GM03348 (cell line): ENCODE measurements at regions not wholly inside any gene's neighbourhood (a gene's known extent, or its start where the extent isn't known, plus 50 kb on each side); places are given as distances from the start of the nearest gene placed in this dataset.

Source experiments
- DNase-seq: peaks from one replicate; pipeline ENCODE4 v3.0.0; 2012; ENCODE audit warnings: low spot score

DNA sequence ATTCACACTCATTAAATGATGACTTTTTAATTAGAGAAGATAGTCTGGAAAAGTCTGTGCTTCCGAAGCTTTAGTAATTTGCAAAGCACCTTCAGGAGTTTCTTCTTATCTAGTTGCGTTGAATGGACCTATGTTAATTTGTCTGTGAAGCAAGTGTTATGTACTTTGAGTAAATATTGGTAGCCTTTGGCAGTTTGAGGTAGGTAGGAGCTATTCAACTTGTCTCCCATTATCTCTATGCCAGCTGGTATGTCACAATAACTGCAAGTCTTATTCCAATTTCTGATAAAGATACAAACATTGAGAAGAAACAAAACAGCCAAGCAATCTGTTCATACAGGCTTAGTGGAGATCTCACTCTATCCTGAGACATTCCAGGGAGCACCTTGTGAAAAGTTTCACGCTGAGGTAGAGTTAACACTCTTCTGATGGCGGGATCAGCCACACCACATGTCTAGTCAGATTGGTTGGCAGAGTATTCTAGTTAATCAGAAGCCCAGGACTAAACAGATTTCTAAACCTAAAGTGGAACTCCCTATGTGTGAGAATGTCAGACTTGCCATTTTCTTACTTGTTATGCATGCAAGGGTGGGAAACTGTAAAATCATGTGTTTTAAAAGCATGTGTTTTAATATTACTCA, 219.8 kb upstream of the MANEA start:
- DNase-seq, result no peak

DNA sequence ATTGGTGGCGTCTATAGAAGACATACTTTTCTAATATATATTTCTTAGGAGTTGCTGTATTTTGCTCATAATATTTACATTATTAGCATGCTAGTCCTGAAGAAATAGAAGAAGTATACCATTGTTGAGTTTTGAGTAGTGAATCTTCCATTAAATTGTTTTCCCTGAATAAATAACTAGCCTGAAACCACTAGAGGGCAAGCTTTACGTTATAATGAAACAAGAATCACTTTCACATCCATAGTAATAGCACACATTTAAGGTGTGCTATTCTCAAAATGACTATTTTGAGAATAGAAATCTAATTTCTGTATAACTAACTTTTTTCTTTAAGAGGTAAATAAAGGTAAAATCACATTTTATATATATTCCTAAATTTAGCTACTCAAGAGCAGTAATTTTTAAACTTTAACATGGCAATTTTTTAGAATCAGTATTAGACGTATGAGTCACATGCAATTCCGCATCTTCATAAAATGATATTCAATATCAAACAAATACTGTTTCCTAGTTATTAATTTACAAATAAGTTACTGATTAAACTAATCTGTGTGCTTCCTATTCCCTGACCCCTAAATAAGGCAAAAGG, 213.2 kb upstream of the MANEA start:
- DNase-seq, result peak; percentile 11

DNA sequence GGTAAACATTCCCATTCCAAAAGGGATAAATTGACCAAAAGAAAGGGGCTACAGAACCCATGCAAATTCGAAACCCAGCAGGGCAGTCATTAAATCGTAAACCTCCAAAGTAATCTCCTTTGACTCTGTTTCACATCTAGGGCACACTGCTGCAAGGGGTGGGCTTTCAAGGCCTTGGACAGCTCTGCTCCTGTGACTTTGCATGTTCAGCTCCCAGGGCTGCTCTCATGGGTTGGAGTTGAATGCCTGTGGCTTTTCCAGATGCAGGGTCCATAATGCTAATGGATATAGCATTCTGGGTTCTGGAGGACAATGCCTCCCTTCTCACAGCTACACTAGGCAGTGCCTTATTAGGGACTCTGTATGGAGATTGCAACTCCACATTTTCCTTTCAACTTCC, 211.9 kb upstream of the MANEA start:
- no peak for DNase-seq

DNA sequence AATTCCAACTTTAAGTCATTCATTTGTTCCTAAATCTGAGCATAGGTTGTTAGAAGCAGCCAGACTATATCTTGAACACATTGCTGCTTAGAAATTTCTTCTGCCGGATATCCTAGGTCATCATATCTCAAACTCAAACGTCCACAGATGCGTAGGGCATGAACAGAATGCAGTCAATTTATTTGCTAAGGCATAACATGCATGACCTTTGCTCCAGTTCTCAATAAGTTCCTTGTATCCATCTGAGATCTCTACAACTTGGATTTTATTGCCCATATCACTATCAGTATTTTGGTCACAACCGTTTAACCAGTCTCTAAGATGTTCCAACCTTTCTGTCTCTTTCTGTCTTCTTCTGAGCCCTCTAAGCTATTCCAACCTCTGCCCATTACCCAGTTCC, 210.9 kb upstream of the MANEA start:
- no peak for DNase-seq

DNA sequence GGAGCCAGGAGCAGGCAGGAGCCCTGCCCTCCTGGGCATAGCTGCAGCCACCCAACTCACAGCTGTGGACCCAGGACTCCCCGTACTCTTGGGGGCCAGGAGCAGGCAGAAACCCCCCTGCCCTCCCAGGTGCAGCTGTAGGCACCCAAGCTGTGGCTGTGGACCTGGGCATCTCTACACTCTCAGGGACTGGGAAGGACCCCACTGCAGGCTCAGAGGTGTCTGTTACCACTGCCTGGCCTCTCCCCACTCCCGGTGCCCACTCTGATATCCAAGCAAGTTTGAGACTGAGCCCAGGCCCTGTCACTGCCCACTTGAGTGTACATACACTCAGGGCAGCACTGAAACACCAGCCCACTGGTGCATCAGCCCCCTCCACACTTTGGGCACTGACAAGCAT, 193.5 kb upstream of the MANEA start:
- no peak for DNase-seq

DNA sequence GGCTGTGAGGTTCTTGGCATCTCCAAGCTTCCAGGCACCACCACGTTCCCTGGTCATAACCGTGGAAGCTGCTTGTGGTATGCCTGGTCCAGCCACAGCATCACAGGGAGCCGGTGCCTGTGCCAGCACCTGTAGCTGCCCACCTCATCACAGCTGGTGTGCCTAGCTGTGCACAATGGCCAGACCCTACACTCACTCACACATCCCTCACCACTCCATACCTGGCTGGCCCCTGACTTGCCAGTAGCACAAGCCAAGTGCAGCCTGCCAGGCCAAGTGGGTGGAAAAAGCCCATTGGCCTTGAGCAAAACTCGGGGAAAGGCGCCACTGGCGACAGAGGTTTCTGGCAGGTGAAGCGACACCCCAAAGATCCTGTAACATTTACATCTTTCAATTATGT, 192.3 kb upstream of the MANEA start:
- no peak for DNase-seq

DNA sequence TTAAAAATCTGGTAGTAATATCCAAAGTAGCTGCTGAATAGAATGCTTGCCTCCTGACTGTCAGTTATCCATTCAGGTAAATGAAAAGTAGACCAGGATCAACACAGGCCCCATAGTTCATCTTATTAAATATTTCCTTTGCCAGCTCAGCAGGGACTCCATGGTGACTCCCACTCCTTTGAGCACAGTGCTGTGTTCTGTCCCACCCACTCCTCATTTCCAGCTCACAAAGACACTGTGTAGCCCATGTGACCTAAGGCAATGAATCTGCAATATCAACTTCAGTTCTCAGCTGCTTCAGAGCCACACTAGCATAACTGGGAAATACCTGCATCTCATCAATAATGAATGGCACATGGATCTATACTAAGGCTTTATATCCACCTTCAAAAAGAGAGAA, 189.5 kb upstream of the MANEA start:
- DNase-seq, result no peak

DNA sequence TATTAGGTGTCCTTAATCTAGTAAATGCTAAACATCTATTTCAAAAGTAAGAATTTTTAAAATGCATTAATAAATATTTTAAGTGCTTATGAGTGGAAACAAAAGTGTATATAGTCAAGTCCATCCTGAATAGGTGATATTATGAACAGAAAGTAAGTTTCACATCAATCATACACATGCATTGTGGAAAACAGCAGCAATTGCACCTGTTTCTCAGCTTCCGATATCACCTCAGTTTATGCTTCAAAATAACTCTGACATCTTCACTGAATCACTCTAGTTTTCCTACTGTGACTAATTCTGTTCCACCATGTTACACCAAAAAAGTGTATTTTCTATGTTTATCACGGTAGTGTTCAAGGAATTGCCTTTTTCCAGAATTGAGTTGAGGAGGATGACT, 172.6 kb upstream of the MANEA start:
- no peak for DNase-seq

DNA sequence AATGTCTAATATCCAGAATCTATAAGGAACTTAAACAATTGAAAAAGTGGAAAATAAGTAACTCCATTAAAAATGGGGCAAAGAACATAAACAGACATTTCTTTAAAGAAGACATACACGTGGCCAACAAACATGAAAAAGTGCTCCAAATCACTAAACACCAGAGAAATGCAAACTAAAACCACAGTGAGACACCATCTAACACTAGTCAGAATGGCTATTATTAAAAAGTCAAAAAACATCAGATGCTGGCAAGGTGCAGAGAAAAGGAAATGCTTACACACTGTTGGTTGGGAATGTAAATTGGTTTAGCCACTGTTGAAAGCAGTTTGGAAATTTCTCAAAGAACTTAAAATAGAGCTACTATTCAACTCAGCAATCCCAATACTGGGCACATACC, 169.2 kb upstream of the MANEA start:
- no peak for DNase-seq

DNA sequence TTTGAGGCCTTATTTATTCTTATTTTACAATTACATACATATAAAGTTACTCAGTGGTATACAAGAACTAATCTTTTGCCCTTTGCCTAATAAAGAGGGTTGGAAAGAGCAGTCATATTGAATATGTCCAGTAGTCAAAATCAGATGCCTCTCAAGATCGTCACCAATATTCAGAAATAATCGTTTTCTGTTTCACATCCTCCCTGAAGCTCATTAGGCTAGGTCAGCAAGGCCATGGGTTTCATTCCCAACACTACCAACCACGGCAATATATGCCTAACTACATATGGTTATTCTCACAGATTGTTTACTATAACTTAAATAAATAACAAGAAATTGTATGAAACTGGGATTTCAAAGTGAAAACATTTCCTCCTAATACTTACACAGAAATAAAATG, 167.2 kb upstream of the MANEA start:
- no peak for DNase-seq

DNA sequence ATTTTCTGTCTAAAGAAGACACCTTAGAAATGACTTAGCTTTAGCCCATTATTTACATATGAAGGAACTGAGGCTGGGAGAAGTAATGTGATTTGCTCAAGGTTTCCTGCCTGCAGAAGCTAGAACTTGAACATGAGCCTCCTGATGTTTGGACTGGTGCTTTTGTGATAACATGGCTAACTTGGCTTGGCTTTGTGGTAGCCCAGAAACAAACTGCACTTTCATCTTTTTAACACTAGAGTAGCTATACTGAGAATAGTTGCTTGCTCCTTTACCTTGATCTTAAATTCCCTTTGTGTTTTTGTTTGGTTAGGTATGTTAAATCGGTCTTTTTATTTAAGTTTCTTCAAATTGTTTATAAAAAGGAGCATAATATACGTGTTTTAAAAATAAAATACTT, 163.5 kb upstream of the MANEA start:
- DNase-seq, result no peak

DNA sequence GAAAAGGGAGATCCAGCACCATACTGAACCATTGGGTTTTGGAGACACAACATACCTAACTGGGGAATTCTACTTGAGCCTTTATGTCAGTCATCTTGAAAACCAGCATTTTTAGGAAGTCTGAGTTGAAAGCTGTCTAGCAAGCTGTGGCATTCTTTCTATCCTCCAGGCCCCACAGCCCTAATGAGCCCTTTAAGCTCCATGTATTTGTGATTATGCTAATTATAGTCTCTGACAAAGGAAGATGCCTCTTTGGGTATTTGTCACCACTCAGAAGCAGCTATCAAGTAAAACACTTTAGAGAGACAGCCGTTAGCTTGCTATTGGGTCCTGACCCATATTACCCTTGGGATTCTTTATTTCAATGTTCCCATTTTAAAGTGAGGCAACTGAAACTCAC, 159.5 kb upstream of the MANEA start:
- no peak for DNase-seq

DNA sequence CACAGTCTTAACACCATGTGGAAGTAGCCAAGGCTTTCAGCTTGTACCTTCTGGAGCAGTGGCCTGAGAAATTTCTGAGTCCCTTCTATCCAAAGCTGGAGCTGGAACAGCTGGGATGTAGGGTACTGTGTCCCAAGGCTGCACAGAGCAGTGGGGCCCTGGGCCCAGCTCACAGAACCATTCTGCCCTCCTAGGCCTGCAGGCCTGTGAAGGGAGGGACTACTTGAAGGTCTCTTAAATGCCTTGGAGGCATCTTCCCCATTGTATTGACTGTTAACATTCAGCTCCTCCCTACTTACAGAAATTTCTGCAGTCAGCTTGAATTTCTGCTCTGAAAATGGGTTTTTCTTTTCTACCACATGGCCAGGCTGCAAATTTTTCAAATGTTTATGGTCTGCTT, 156.5 kb upstream of the MANEA start:
- no peak for DNase-seq

DNA sequence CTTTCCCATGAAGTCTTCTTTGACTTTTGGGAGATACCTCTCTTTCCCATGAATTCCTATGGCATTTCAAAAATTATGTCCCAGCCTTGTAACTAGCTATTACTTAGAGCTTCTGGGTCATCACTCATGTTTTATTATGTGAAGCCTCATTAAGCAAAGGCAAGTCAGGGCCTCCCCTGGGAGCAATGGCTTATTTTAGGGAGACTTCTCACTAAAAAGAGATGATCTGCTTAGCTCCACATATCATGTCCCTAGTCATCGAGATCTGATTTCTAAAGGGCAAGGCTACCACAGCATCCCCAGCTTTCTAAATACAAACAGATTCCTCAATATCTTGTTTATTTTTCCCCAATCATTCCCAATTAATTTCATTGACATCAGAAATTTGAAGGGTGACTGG, 154.0 kb upstream of the MANEA start:
- DNase-seq, result no peak

DNA sequence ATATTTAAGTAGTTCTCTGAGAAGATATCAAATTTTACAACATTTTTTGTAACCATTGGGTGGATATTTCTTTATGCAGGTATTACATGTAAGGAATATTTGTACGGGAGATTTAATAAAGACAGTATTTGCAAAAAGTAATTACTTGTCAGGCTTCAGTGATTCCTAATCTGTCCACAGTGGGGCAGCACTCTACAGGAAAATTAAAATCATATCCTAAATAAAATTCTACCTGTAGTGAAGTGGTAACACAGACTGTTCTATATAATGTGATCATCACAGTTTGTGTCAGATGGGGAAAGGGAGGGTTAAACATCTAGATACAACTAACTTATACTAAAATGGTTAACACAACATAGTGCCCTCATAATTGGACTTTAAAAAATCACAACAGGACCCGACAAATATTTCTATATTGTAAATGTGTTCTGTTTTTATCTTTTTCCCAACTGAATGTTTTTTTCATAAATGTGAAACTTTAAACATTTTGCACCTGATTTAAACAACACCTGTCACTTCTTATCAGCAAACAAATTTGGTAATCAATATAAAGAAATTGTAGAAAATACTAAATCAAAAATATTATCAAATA, 145.6 kb upstream of the MANEA start:
- peak; percentile 36 for DNase-seq

DNA sequence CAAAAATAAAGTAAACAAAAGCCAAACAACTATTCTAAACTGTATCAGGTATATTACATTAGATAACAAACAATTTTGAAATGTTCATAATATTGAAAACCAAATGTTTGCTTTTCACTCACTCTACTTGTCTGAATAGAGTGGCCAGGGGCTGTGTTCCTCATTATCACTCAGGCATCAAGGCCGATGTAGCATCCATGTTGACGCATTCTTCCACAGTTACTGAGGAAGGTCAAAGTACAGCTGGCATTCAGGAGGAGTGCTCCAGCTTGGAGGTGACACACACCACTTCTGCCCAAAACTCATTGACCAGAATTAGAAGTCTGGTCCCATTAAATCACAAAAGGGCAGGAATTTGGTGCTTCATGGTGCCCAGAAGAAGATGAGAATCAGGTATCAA, 137.6 kb upstream of the MANEA start:
- DNase-seq, result no peak

DNA sequence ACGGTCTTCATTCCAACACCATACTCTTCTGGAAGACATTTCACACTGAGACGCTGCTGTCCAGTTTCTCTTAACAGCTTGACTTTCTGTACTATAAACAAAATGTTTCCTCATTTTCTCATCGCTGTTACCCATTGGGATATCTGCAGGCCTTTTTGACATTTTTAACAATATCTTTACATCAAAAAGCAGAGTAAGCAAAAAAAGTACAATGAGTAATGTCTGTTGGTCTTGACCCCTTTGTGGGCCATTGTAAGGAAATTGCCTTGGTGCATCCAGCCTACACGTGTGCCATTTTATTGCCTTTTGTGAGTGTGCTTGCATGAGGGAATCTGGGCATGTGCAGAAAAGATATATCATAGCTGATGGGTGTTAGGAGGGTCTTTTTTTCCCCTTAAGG, 129.1 kb upstream of the MANEA start:
- no peak for DNase-seq

DNA sequence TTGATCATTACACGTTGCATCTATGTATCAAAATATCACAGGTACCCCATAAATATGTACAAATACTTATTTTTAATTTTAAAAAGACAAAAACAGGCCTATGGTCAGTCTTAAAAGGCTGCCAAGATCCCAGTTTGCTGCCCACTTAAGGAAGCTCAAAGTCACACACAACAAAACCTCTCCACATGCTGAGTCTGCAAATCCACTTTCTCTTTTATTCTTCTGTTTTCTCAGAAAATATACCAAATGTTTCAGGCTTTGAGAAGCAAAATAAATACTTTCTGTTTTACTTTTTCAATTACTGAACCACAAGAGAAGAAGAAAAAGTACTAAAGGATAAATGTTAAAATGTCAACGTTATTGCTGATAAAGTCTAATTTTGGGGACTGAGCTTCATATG, 107.8 kb upstream of the MANEA start:
- no peak for DNase-seq

DNA sequence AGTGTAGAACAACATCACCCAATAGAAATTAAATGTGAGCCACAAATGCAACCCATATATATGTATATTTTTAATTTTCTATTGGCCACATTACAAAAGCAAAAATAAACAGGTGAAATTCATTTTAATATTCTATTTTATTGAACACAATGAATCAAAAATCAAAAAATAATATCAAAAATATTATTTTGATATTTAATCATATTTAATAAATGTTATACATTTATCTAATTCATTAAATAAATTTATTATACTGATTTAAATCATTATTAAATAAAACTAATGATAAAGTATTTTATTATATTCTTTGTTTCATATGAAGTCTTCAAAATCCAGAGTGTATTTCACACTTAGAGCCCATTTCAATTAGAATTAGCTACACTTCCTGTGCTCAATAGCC, 98.4 kb upstream of the MANEA start:
- no peak for DNase-seq

DNA sequence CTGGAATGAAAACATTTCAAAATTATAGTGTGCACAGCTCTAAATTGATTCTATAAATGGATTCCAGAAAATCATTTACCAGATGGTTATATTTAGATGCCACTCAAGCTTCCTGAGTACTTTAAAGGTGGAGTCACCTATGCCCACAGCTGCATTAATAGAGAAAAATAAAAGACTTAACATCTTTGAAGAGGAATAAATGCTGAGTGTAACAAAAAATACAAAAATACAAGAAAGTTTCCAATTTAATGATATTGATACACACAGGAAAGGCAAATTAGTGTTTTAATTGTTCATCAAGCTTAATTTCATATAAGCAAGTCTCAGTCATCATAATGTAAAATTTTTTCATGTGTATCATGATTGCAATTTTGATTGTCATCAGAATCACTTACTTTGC, 89.5 kb upstream of the MANEA start:
- no peak for DNase-seq

DNA sequence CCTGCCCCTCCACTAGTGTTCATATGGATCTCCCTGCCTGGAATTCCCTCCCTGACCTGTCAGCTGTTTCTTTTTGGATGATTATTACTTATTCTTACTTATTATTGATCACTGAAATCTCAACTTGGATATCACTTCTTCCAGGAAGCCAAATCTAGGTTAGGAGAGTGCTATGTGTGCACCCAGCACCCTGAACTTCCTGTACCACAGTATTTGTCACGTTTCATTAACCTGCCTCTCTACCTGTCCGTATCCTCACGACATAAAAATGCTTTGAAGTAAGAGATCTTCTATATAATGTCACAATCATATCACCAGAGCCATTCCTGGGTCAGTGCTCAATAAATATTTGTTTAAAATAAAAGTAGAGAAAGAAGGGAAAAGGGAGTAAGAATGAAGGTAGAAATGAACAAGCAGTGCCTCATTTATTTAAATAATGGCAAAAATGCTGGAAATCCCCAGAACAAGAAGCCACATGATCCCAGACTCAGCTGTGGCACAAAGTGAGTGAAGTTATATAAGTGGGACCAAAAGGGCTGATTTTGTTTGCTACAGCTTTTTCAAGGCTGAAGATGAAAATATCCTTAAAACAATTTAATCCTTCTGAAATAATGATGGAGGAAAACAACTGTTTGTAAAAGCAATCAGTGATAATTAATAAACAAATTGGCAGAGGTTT, 88.0 kb upstream of the MANEA start:
- DNase-seq, result no peak

DNA sequence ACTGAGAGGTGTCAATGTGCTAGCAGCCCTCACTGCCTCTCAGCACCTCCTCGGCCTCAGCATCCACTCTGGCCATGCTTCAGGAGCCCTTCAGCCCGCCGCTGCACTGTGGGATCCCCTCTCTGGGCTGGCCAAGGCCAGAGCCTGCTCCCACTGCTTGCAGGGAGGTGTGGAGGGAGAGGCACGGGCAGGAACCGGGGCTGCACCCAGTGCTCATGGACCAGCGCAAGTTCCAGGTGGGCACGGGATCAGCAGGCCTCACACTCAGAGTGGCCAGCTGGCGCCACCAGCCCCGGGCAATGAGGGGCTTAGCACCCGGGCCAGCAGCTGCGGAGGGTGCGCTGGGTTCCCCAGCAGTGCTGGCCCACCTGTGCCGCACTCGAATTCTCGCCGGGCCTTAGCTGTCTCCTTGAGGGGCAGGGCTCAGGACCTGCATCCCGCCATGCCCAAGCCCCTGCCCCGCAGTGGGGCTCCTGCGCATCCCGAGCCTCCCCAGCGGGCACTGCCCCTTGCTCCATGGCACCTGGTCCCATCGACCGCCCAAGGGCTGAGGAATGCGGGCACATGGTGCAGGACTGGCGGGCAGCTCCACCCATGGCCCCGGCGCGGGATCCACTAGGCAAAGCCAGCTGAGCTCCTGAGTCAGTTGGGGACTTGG, 80.4 kb upstream of the MANEA start:
- DNase-seq, result no peak
